ENCODE measurements at regions not wholly inside any gene's neighbourhood (a gene's known extent, or its start where the extent isn't known, plus 50 kb on each side); places are given as distances from the start of the nearest gene placed in this dataset.

DNA sequence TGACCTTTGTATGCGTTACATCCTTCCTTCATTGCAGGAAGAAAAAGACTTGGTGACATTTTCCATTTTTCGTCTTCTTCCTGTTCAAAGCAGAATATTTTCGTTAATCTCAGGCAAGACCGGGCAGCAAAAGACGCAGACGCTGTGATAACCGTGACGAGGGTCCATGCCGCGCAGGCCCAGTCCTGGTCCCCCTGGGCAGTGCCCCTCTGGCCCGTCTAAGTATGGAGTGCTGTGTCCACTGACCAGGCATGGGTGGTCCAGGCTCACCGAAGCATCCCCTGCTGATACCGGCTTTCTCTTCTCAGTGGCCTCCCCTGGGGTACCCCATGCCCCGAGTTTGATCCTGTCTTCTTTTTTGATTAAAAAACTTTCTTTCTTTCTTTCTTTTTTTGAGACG, 135.2 kb upstream of the ASB18 start:
- TF ChIP-seq, protein P1, sequence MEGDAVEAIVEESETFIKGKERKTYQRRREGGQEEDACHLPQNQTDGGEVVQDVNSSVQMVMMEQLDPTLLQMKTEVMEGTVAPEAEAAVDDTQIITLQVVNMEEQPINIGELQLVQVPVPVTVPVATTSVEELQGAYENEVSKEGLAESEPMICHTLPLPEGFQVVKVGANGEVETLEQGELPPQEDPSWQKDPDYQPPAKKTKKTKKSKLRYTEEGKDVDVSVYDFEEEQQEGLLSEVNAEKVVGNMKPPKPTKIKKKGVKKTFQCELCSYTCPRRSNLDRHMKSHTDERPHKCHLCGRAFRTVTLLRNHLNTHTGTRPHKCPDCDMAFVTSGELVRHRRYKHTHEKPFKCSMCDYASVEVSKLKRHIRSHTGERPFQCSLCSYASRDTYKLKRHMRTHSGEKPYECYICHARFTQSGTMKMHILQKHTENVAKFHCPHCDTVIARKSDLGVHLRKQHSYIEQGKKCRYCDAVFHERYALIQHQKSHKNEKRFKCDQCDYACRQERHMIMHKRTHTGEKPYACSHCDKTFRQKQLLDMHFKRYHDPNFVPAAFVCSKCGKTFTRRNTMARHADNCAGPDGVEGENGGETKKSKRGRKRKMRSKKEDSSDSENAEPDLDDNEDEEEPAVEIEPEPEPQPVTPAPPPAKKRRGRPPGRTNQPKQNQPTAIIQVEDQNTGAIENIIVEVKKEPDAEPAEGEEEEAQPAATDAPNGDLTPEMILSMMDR (IDR thresholded peaks at IDR 0.05), result no peak
- TF ChIP-seq POLR2A (IDR thresholded peaks at IDR 0.05), result no peak

Measured in thyroid gland (tissue), 4 donors.